Thoracic aorta (tissue), 2 donors: ENCODE measurements at regions not wholly inside any gene's neighbourhood (a gene's known extent, or its start where the extent isn't known, plus 50 kb on each side); places are given as distances from the start of the nearest gene placed in this dataset.

ENCODE experiments used
- ATAC-seq: fragments of 150-250 bp; one replicate; pipeline ENCODE4 v1.8.0; 2017; ENCODE audit warnings: low read depth; ENCODE audit not compliant: insufficient number of reproducible peaks, low FRiP score
- DNase-seq: peaks from one replicate; pipeline ENCODE4 v3.0.0-alpha.2; 2020; ENCODE audit warnings: low spot score
- H3K27ac ChIP-seq, 2 donors: fragments of 200-600 bp; sonication (generic); 1 replicate in 1 of 2; 2 replicates in 1 of 2; pipeline ENCODE4 v1.5.1; 2016; ENCODE audit warnings: mild to moderate bottlenecking in 2 of 2, moderate library complexity in 2 of 2
- H3K27me3 ChIP-seq: fragments of 200-600 bp; sonication (generic); replicated peaks from 2 replicates; pipeline ENCODE4 v1.6.0; 2016; ENCODE audit warnings: mild to moderate bottlenecking; ENCODE audit not compliant: insufficient read depth
- H3K36me3 ChIP-seq: fragments of 200-600 bp; sonication (generic); one replicate; pipeline ENCODE4 v1.5.1; 2016
- H3K4me1 ChIP-seq, 2 donors: fragments of 200-600 bp; sonication (generic); 1 replicate in 1 of 2; 2 replicates in 1 of 2; pipeline versions ENCODE4 v1.5.1 to v1.6.0; 2016; ENCODE audit warnings: low read depth in 2 of 2, mild to moderate bottlenecking in 1 of 2; ENCODE audit not compliant: control insufficient read depth in 1 of 2
- H3K4me3 ChIP-seq: fragments of 200-600 bp; sonication (generic); 2 replicates; pipeline ENCODE4 v1.5.1; 2016; ENCODE audit warnings: mild to moderate bottlenecking
- H3K9me3 ChIP-seq: fragments of 200-600 bp; sonication (generic); 2 replicates; pipeline ENCODE4 v1.5.1; 2016
- TF ChIP-seq, protein P1 (sequence below): fragments of 200-600 bp; sonication (generic); IDR thresholded peaks from one replicate; pipeline ENCODE4 v1.5.1; 2019; ENCODE audit warnings: antibody characterized with exemption

DNA sequence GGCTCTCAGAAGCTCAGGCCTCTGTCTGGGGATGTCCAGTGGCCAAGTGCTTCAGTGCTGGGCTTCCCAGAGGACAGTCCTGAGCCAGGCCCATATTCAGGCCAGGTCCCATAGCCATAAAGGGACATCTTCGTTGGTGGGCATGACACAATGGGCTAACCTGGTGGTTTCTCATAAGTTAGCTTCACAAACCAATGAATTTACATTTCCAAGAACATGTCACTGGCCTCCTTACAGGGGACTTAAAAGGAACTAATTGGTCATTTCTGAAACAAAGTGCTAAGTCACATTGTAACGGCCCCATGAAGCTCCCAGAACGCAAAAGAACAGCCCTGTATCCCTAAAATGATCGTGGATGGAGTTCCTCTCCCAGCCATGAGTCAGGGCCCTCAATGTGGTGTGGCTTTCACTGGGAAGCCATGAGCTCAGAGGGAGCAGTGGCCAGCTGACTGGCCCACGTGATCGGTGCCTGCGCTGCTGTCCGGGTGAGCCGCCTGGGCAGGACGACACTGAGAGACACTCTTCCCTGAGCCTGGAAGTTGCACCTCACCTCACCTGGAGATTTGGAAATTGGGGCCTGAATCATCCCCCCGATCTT is 163.7 kb upstream of the APCDD1 start:
- no peaks in the 10 kb centered on the region for H3K27me3 ChIP-seq
- TF ChIP-seq, protein P1, sequence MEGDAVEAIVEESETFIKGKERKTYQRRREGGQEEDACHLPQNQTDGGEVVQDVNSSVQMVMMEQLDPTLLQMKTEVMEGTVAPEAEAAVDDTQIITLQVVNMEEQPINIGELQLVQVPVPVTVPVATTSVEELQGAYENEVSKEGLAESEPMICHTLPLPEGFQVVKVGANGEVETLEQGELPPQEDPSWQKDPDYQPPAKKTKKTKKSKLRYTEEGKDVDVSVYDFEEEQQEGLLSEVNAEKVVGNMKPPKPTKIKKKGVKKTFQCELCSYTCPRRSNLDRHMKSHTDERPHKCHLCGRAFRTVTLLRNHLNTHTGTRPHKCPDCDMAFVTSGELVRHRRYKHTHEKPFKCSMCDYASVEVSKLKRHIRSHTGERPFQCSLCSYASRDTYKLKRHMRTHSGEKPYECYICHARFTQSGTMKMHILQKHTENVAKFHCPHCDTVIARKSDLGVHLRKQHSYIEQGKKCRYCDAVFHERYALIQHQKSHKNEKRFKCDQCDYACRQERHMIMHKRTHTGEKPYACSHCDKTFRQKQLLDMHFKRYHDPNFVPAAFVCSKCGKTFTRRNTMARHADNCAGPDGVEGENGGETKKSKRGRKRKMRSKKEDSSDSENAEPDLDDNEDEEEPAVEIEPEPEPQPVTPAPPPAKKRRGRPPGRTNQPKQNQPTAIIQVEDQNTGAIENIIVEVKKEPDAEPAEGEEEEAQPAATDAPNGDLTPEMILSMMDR, result no peak
- no peak overlapping the region for H3K4me3 ChIP-seq
- H3K36me3 ChIP-seq, result no peaks in the 10 kb centered on the region
- DNase-seq, result no peak
- no peaks in the 10 kb centered on the region for H3K9me3 ChIP-seq
- H3K4me1 ChIP-seq, result no peaks in the 10 kb centered on the region
- ATAC-seq, result no peak
- no peak overlapping the region for H3K27ac ChIP-seq

DNA sequence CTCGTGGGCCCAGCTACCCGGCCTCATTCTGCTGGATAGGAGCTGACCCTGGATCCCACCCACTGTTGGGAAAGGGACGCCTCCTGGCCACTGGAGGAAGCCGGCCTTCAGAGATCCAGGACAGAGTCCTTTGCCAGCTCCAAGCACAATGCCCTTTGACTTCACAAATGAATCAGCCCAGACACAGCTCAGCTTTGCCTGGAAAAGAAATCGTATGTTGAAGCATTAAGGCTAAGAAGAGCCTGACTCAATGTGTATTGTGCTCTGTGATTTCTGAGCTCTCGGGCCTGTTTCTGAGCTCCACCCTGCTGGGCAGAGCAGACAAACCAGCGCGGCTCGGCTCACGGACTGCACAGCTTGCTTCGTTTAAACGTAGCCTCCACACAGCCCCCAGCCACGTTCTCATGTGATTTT is 162.9 kb upstream of the APCDD1 start:
- Histone ChIP-seq H3K4me3 (no peak overlapping the region), H3K27me3 (no peaks in the 10 kb centered on the region), H3K4me1 (no peaks in the 10 kb centered on the region), H3K36me3 (no peaks in the 10 kb centered on the region), H3K27ac (no peak overlapping the region), H3K9me3 (no peaks in the 10 kb centered on the region)
- no peak for ATAC-seq
- TF ChIP-seq, protein P1, result no peak
- no peak for DNase-seq

DNA sequence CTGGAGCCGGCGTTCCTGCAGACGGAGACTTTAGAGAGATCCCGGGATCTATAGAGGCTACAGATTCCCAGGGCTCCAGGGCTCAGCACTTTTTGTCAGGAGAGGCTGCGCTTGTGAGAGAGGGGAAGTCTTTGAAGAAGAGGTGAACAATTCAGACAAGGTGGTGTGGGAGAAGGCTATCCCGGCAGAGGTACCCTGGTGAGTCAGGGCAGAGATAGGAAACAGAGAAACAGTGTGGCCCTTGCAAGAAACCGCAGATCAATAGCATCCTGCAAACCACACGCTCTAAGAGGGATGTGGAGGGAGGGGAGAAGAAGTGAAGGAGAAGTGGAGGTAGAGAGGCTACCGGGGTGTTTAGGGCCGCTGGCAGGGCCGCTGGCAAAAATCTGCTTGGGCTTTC is 160.5 kb upstream of the APCDD1 start:
- Histone ChIP-seq H3K36me3 (no peaks in the 10 kb centered on the region), H3K4me1 (no peaks in the 10 kb centered on the region), H3K9me3 (no peaks in the 10 kb centered on the region), H3K27me3 (no peaks in the 10 kb centered on the region), H3K27ac (no peak overlapping the region), H3K4me3 (no peak overlapping the region)
- ATAC-seq (no peak), DNase-seq (no peak)
- TF ChIP-seq, protein P1, result no peak

DNA sequence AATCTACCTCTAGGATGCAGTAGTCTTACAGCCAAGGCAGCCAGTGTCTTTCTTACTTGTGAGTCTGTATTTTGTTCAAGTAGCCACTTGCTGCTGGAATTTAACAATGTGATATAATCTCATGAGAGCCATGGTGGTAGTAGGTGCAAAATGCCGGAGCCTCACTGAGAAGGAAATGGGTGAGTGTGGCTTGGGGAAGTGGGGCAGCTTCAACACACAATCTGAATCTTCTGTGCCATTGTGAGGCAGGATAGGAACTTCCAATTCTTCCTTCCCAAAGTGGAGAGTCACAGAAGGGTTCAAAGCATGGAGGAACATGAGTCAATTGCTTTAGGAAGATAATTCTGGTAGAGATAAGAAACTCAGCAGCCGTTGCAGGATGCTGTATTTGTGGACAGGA is 158.7 kb upstream of the APCDD1 start:
- H3K4me3 ChIP-seq, result no peak overlapping the region
- no peaks in the 10 kb centered on the region for H3K9me3 ChIP-seq
- DNase-seq, result no peak
- TF ChIP-seq, protein P1, result no peak
- no peaks in the 10 kb centered on the region for H3K27me3 ChIP-seq
- no peak for ATAC-seq
- H3K27ac ChIP-seq, result no peak overlapping the region
- no peaks in the 10 kb centered on the region for H3K36me3 ChIP-seq
- no peaks in the 10 kb centered on the region for H3K4me1 ChIP-seq

DNA sequence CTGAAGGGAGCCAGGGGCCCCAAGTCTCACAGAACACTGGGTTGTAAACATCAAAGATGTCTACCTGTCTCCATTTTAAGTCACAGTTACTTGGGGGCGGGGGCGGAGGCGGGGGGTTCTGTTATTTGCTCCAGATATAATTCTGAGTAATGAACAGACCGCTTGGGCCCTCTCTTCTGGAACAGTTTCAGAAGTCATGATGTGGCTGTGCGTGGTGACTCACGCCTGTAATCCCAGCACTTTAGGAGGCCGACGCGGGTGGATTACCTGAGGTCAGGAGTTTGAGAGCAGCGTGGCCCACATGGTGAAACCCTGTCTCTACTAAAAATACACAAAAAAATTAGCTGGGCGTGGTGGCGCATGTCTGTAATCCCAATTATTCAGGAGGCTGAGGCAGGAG is 157.9 kb upstream of the APCDD1 start:
- Histone ChIP-seq H3K36me3 (no peaks in the 10 kb centered on the region), H3K4me1 (no peaks in the 10 kb centered on the region), H3K27me3 (no peaks in the 10 kb centered on the region), H3K4me3 (no peak overlapping the region), H3K9me3 (no peaks in the 10 kb centered on the region), H3K27ac (no peak overlapping the region)
- no peak for DNase-seq
- TF ChIP-seq, protein P1, result no peak
- ATAC-seq, result no peak
